Upper lobe of left lung (tissue), 6 donors: ENCODE measurements at regions not wholly inside any gene's neighbourhood (a gene's known extent, or its start where the extent isn't known, plus 50 kb on each side); places are given as distances from the start of the nearest gene placed in this dataset.
A peak's percentile ranks its signal among the peaks of the same experiment; 100 is the strongest.

Experiments used
- ATAC-seq, 2 donors: fragments of 200-7000 bp; cut with Tn5 transposase; one replicate each; pipeline ENCODE4 v1.9.1; 2022; ENCODE audit warnings: mild to moderate bottlenecking in 2 of 2, moderate library complexity in 2 of 2; ENCODE audit not compliant: low FRiP score in 2 of 2
- DNase-seq, 2 donors: peaks; one replicate each; pipeline ENCODE4 v3.0.0-alpha.2; 2019 to 2020
- H3K27ac ChIP-seq, 4 donors: fragments of 200-600 bp; sonication (generic); one replicate each; pipeline ENCODE4 v1.5.1; 2016 to 2019
- H3K27me3 ChIP-seq, 4 donors: fragments of 200-600 bp; sonication (generic); one replicate each; pipeline ENCODE4 v1.5.1; 2017 to 2019
- H3K36me3 ChIP-seq, 4 donors: fragments of 200-600 bp; sonication (generic); one replicate each; pipeline ENCODE4 v1.5.1; 2016 to 2019
- H3K4me1 ChIP-seq, 4 donors: fragments of 200-600 bp; sonication (generic); one replicate each; pipeline ENCODE4 v1.5.1; 2018 to 2019
- H3K4me3 ChIP-seq, 4 donors: fragments of 200-600 bp; sonication (generic); one replicate each; pipeline ENCODE4 v1.5.1; 2017 to 2019; ENCODE audit warnings: mild to moderate bottlenecking in 2 of 4, moderate library complexity in 1 of 4
- H3K9me3 ChIP-seq, 4 donors: fragments of 200-600 bp; sonication (generic); one replicate each; pipeline ENCODE4 v1.5.1; 2018 to 2019
- EP300 ChIP-seq, 4 donors: sonication (generic); formaldehyde crosslinking; IDR thresholded peaks; one replicate each; pipeline ENCODE4 v1.5.1; 2017; ENCODE audit warnings: antibody characterized with exemption in 4 of 4, control low read depth in 2 of 4
- POLR2A ChIP-seq, 4 donors: fragments of 450-650 bp; IDR thresholded peaks; one replicate each; pipeline ENCODE4 v1.5.1; 2016 to 2017; ENCODE audit warnings: antibody characterized with exemption in 4 of 4, mild to moderate bottlenecking in 2 of 4
- POLR2AphosphoS5 ChIP-seq, 2 donors: sonication (generic); formaldehyde crosslinking; IDR thresholded peaks; one replicate each; pipeline ENCODE4 v1.5.1; 2017; ENCODE audit warnings: antibody characterized with exemption in 2 of 2
- WGBS, 2 donors: methylation state at CpG; one replicate each; pipeline ENCODE4 v1.1.5; 2017 to 2018; 5-methylcytosine and 5-hydroxymethylcytosine counted together
- TF ChIP-seq, protein P1 (sequence below), 6 experiments: fragments of 450-650 bp in 4 of 6; fragments of 200-600 bp in 2 of 6; sonication (generic) in 2 of 6; IDR thresholded peaks; one replicate each; pipeline ENCODE4 v1.5.1; 2016 to 2019; ENCODE audit warnings: antibody characterized with exemption in 6 of 6
- donor health status: DM: no; HTN: no; CAD: no; lungs with moderate emphysema.
- donor health status: DM: no; HTN: yes; CAD: no; lungs with severe emphysema.

DNA sequence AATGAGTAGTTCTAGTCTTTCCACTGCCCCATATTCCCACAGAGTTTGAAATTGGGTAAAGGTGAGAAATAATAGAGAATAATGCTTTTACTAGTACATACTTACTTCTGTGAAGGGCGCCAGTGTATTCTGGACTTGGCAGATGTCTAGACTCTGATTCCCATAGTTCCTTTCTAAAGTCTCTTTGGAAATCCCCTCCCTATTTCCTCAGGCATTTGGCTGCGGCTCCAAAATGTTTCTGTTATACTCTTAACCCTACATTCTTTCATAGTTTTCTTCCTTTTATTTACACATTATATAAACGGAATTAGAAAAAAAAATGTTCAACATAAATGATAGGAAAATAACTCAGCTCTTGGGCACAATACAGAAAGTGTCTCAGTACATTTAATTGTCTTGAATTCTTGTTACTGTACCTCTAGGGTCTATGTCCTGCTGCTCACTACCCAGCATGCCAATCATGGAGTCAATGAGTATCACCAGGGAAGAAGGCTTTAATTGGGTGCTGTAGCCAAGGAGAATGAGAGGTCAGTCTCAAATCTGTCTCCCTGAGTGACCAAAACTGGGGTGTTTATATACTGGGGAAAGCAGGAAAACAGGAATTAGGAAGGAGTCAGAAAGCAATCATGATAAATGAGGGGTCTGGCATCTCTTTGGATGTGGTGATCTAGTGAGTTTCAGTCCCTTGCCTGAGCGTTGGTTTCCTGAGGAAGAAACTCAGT lies 147.8 kb upstream of the MMADHC start:
- ATAC-seq, result no peak
- no peak for DNase-seq
- H3K36me3 ChIP-seq, result no peaks in the 10 kb centered on the region
- no peak overlapping the region for H3K4me3 ChIP-seq
- no peak overlapping the region for H3K27ac ChIP-seq
- WGBS, 2 donors, result 39 to 53% methylated on average over 4 of the region's 4 CpGs
- no peaks in the 10 kb centered on the region for H3K27me3 ChIP-seq
- TF ChIP-seq POLR2A (IDR thresholded peaks at IDR 0.05), result no peak
- no peak for TF ChIP-seq EP300 (IDR thresholded peaks at IDR 0.05)
- TF ChIP-seq POLR2AphosphoS5 (IDR thresholded peaks at IDR 0.05), result no peak
- TF ChIP-seq, protein P1, sequence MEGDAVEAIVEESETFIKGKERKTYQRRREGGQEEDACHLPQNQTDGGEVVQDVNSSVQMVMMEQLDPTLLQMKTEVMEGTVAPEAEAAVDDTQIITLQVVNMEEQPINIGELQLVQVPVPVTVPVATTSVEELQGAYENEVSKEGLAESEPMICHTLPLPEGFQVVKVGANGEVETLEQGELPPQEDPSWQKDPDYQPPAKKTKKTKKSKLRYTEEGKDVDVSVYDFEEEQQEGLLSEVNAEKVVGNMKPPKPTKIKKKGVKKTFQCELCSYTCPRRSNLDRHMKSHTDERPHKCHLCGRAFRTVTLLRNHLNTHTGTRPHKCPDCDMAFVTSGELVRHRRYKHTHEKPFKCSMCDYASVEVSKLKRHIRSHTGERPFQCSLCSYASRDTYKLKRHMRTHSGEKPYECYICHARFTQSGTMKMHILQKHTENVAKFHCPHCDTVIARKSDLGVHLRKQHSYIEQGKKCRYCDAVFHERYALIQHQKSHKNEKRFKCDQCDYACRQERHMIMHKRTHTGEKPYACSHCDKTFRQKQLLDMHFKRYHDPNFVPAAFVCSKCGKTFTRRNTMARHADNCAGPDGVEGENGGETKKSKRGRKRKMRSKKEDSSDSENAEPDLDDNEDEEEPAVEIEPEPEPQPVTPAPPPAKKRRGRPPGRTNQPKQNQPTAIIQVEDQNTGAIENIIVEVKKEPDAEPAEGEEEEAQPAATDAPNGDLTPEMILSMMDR (IDR thresholded peaks at IDR 0.05), result no peak
- no peaks in the 10 kb centered on the region for H3K9me3 ChIP-seq
- no peaks in the 10 kb centered on the region for H3K4me1 ChIP-seq

DNA sequence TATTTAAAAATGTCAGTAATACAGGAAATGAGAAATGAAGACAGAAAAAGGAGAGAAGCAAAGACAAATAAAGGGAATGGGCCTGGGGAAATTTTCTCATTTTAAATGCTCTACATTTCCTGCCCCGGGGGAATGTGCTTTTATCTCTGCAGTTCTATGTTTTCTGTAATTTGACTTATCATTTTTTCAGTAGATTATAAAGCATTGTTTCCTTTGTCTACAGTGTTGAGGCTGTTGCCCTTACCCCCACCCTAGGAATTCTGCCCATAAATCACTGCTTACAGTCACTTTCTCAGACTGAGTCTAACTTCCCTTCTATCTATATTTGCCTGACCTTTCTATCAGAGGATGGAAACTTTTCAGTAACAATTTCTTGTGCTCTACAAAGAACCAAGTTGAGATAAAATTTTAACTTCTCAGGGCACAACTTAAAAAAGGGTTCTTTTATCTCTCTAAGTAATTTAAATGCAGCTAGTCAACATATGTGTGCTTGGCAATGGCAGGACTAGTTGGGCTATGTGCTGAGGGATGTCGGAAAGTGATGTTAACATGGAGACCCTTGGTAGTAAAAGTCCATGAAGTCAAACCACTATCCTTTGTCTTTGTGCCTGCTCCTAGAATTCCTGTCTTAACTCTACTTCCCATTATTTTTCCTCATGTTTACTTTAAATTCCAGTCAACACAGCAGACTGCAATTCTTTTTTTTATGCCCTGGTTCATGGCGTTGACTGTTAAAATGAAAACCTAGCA lies 146.5 kb upstream of the MMADHC start:
- no peak for ATAC-seq
- Histone ChIP-seq H3K36me3 (no peaks in the 10 kb centered on the region), H3K9me3 (no peaks in the 10 kb centered on the region), H3K4me3 (no peak overlapping the region), H3K27me3 (no peaks in the 10 kb centered on the region), H3K27ac (no peak overlapping the region), H3K4me1 (no peaks in the 10 kb centered on the region)
- TF ChIP-seq POLR2A (IDR thresholded peaks at IDR 0.05) (no peak), POLR2AphosphoS5 (IDR thresholded peaks at IDR 0.05) (no peak), EP300 (IDR thresholded peaks at IDR 0.05) (no peak)
- TF ChIP-seq, protein P1 (IDR thresholded peaks at IDR 0.05), result no peak
- 59 to 62% methylated on average over 3 of the region's 3 CpGs for whole genome bisulfite sequencing, 2 donors
- no peak for DNase-seq

DNA sequence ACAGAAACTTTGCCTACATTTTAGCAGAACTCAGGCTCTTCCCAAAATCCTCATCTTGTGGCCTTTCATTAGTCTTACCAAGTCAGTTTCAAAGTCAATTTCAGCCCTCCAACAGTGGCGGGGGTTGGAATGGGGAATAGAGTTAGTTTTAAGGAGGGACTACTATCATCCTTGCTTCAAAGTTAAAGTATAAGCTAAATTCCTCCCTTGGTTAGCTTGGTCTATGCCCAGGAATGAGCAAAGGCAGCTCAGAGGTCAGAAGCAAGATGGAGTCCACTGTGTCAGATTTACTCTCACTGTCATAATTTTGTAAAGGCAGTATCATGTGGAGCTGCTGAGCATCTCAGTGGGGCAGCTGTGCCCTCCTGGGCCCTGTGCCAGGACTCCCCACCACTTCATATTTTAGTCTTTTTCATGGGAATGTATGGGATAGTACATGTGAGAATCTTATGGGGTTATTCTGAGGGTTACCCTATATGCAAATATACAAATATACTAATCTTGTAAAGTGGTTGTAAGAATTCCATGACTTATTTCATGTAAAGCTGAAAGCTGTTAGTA lies 145.2 kb upstream of the MMADHC start:
- no peaks in the 10 kb centered on the region for H3K4me1 ChIP-seq
- H3K27ac ChIP-seq, result no peak overlapping the region
- no peaks in the 10 kb centered on the region for H3K27me3 ChIP-seq
- DNase-seq (no peak), ATAC-seq (no peak)
- no peak for TF ChIP-seq EP300 (IDR thresholded peaks at IDR 0.05)
- H3K36me3 ChIP-seq, result no peaks in the 10 kb centered on the region
- 94% methylated on average over 1 of the region's 1 CpG for WGBS, 2 donors
- H3K9me3 ChIP-seq, result no peaks in the 10 kb centered on the region
- H3K4me3 ChIP-seq, result no peak overlapping the region

DNA sequence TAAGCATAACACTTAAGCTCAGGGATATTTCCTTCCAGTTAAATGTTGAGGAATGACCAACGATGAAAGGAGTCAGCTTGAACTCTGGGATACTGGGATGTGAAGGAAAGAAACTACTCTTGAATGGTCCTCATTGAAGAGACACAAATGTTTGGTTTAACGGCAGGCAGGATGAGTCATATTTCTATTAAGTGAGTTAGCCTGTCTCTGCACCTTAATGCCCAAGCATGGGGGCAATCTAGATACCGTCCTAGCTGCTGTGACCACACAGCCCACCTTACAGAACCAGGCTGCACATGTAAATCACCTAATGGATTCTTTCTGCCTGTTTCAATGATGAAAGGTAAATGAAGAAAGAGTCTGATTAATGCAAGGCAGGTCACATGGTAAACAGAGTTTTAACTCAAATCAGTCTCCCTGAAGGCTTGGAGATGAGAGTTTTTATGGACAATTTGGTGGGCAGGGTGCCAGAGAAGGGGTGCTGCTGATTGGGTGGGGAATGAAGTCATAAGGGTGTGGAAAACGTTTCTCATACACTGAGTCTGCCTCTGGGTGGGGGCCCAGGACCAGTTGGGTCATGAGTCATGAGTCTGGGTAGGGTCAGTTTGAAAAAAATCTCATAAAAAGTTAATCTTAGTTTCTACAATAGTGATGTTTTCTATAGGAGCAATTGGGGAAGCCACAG lies 144.6 kb upstream of the MMADHC start:
- 71 to 77% methylated on average over 4 of the region's 4 CpGs for WGBS, 2 donors
- Histone ChIP-seq H3K4me3 (no peak overlapping the region), H3K4me1 (no peaks in the 10 kb centered on the region), H3K9me3 (no peaks in the 10 kb centered on the region), H3K36me3 (no peaks in the 10 kb centered on the region), H3K27ac (no peak overlapping the region), H3K27me3 (no peaks in the 10 kb centered on the region)
- no peak for TF ChIP-seq POLR2A (IDR thresholded peaks at IDR 0.05)
- TF ChIP-seq POLR2AphosphoS5 (IDR thresholded peaks at IDR 0.05), result no peak
- TF ChIP-seq, protein P1 (IDR thresholded peaks at IDR 0.05), result no peak
- no peak for TF ChIP-seq EP300 (IDR thresholded peaks at IDR 0.05)
- ATAC-seq, result peak in 1 of 2 donors; percentile 77
- DNase-seq, result no peak

DNA sequence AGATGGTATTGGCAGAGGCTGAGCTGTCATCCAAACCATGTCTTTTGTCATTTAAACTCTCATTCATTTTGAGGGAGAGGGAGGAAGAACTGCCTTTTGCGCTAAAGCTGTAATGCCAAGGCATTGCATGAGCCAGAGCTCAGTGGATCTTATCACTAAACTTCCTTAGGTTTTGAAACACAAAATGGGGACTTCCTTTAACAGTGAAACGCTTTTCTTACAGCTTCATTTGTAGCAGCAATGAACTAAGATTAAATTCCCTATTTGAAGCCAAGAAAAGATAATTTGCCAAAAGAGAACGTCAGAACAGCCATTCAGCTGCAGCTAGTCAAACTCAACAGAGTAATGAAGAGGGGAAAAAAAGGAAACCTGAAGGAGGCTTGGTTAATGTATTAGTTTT lies 143.5 kb upstream of the MMADHC start:
- H3K36me3 ChIP-seq, result no peaks in the 10 kb centered on the region
- H3K27ac ChIP-seq, result no peak overlapping the region
- ATAC-seq (peak in 1 of 2 donors; percentile 16), DNase-seq (no peak)
- no peak overlapping the region for H3K4me3 ChIP-seq
- WGBS, 2 donors, result 32 to 38% methylated on average over 3 of the region's 3 CpGs
- no peaks in the 10 kb centered on the region for H3K27me3 ChIP-seq
- H3K9me3 ChIP-seq, result no peaks in the 10 kb centered on the region
- H3K4me1 ChIP-seq, result no peaks in the 10 kb centered on the region
- no peak for TF ChIP-seq EP300 (IDR thresholded peaks at IDR 0.05)
- no peak for TF ChIP-seq POLR2A (IDR thresholded peaks at IDR 0.05)
- TF ChIP-seq, protein P1 (IDR thresholded peaks at IDR 0.05), result no peak
- TF ChIP-seq POLR2AphosphoS5 (IDR thresholded peaks at IDR 0.05), result no peak
